GM18502 (cell line): ENCODE measurements at regions not wholly inside any gene's neighbourhood (a gene's known extent, or its start where the extent isn't known, plus 50 kb on each side); places are given as distances from the start of the nearest gene placed in this dataset.
A peak's percentile ranks its signal among the peaks of the same experiment; 100 is the strongest.
"Not testable (repeated sequence)": the region's sequence is repeated elsewhere in the genome, so short reads cannot be mapped to it uniquely, and the experiment has no call there.

ENCODE experiments used
- ATAC-seq: cut with Tn5 transposase; IDR thresholded peaks from one replicate; pipeline ENCODE4 v1.9.1; 2021; ENCODE audit warnings: mild to moderate bottlenecking; ENCODE audit not compliant: unreplicated experiment, poor library complexity

- not testable (repeated sequence) for ATAC-seq
Measured at GRCh38 chr9:42325142-42325541, 141.7 kb downstream of the SPATA31A6 start.

DNA sequence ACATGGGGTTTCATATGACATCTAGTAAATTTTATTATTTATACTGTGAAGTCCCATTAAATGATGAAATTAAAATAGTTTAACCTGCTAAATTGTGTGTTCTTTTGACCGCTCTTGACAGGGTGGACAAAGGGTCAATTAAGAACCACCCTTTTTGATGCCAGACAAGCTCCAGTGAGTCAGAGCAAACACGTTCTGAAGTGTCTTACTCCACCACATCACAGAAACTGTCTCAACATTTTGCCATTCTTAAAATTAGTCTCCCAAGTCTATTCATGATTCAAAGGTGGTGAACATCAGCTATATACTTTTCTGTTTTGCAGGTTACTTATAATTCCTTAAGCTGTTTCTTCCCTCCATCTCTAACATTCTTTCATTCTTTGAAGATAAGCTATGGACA, 142.1 kb downstream of the SPATA31A6 start:
- not testable (repeated sequence) for ATAC-seq

GRCh38 chr9:42326482-42326881, 143.0 kb downstream of the SPATA31A6 start:
- ATAC-seq, result not testable (repeated sequence)

DNA sequence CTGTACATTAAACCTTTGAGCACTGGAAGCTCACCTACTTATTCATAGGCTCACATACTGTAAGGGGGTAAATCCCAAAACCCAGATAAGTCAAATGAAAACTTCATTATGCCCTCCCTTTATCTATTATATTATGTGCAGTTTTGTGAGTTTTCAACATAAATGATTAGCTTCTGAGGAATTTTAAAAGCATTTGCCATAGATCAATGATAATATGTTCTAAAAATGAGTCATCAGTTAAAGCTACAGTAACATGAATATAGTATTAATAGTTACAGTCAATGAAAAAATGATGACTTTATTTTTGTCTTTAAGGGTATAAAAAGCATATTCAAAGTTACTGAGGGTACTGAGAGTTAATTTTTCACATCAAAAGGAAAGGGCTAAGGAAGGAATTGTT, 151.9 kb downstream of the SPATA31A6 start:
- not testable (repeated sequence) for ATAC-seq

GRCh38 chr9:42335984-42336657, 152.7 kb downstream of the SPATA31A6 start:
- ATAC-seq, result not testable (repeated sequence)

- ATAC-seq, result not testable (repeated sequence)
Measured at GRCh38 chr9:42338275-42338674, 154.8 kb downstream of the SPATA31A6 start.

DNA sequence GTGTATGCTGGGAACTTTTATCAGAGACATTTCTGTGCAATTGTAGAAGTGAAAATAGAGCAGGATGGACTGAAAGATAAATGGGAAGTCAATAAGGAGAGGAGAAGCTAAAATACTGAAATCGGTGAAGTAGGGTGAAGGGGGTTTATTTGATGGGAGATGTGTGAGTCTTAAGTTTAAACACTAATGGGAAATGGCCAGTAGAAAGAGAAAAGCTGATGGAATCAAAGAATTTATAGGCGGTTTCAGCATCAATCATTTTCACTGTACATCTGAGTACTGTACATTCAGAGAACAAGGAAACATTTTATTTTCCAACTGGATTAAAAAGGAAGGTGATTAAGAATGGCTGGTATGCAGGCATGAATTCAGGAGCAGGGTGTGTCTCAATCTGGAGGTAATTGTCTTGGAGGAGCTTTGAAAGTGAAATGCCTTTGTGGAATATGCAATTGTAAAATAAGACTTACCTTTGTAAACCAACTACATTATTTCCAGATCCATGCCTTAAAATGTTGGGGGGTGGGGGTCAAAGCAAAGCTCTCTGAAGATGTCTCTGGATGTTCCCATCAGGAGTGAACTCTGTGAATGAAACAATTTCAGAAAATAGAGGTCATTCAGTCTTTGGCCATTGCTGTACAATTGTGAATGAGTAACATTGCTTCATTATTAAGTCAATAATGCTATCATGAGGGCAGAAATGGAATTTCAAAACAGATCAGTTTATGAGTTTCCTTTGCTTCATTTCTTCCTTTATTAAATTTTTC, 156.4 kb downstream of the SPATA31A6 start:
- ATAC-seq, result not testable (repeated sequence)

- ATAC-seq, result not testable (repeated sequence)
Measured at GRCh38 chr9:42340435-42340723, 156.9 kb downstream of the SPATA31A6 start.

DNA sequence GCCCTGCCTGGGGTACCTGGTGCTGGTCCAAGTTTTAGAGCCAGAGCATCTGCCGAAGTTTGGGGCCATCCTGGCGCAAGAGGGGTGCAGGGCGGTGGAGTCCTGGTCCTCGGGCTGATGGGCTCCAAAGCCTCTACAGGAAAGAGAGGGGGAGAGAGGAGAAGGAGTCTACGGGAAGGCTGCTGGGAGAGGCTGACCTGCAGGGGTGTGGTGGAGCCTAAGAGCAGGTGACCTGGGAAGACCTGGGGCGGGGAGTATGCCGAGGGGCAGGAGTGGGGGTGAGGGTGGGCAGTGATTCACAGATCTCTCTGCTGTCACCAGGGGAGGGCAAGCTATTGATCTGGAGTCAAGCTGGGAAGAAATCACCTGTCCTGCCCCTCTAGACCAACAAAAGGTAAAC, 158.4 kb downstream of the SPATA31A6 start:
- ATAC-seq, result not testable (repeated sequence)

DNA sequence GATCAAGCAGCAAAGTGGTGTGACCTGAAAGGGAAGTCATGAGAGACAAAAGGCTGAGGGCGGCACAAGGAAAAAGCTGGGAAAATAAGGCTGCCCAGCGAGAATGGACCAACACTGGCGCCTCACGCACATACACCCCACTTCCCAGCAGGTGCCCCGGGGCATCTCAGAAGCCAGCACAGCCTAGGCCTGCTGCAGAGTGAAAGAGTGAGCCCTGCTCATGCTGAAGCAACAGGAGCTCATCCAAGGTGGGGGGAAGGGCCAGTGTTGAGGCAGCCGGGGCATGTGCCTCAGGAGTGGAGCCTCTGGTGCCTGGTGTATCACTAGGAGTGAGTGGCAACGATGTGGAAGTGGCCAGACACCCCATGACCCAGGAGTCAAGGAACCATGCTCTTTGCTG, 158.8 kb downstream of the SPATA31A6 start:
- ATAC-seq, result not testable (repeated sequence)

DNA sequence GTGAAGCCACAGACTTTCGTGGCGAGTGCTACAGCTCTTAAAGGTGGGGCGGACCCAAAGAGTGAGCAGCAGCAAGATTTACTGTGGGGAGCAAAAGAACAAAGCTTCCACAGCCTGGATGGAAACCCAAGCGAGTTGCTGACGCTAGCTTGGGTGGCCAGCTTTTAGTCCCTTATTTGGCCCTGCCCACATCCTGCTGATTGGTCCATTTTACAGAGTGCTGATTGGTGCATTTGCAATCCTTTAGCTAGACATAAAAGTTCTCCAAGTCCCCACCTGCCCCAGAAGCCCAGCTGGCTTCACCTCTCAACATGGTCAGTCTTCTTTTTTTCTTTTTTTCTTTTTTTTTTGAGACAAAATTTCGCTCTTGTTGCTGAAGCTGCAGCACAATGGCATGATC, 161.0 kb downstream of the SPATA31A6 start:
- not testable (repeated sequence) for ATAC-seq

DNA sequence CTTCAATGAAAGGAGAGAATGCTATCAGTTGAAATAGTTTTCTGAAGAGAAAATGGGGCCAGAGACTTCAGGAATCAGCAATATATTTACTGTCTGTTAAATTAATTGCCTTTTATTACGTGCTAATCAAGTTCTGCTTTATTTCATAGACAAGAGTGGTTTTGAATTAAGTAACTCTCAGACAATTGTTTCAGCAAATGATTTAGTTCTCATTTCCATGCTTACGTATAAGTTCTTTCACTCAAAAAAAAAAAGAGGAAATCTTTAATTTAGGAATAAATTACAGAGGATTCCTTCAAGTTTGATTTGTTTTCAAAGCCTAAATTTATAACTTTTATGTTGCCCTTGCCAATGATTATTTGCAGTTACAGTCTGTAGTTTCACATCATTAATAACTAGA, 163.5 kb downstream of the SPATA31A6 start:
- not testable (repeated sequence) for ATAC-seq

- ATAC-seq, result not testable (repeated sequence)
Measured at GRCh38 chr9:42349181-42349580, 165.7 kb downstream of the SPATA31A6 start.

GRCh38 chr9:42350412-42350811, 167.0 kb downstream of the SPATA31A6 start:
- ATAC-seq, result not testable (repeated sequence)

DNA sequence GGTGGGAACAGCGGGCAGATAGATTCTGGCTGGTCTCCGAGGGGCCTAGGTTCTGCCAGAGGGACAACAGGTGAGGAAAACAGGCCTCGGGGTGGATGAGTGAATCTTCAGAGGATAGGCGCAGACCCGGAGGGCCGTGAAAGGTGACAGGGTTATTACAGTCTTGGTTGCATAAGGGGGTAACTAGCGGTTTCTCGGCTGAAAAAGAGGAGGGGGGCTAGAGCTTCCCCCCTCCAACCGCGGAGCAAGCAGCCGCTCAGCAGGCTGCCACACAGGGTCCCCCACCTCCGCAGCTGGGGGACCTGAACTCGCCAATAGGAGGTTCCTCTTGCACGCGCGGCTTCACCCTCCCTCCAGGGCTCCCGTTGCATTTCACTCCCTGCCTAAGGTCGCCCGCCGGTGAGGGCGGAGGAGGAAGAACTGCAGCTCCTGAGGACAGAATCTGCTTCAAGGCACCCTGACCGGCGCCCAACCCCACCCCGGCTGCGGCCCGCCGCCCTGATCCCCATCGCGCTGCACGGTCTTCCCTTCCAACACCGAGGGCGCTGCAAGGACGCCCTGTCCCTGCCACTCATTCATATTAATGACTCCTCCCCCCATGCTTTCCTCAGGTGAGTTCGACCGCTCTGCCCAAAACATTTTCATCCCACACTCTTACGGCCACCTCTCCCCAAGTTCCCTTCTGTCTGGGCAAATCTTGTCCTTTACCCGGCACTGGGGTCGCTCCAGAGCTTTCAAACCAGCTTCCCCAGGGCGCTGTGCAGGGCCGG, 174.3 kb downstream of the SPATA31A6 start:
- ATAC-seq, result not testable (repeated sequence)

DNA sequence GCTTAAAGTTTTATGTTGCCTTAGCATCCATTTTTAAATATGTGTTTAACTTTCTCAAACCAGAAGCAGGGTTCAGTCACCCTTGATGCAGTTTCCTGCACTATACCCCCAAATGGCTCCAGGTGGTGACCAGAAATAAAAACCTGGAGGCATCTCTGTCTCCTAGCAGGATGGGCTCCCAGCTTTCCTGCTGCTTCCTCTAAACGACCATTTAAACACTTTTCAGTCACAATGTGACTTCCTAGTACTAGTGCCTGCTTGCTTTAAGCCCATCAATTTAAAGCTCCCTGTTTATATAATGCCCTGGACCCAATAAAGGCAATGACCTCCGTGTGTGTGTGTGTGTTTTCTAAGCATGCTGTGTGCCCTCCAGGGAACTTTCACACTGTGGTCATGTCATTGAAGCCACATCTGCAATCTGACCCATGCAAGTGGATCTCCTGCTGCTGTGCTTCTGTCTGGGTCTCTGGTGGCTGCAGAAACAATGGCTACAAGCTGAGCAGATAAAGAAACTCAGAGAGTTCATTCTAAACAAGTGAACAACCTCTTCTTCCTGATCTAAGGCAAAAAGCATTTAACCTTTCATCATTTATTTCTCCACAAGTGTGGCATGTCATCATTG, 175.3 kb downstream of the SPATA31A6 start:
- ATAC-seq, result not testable (repeated sequence)

- ATAC-seq, result not testable (repeated sequence)
Measured at GRCh38 chr9:42364410-42365243, 181.2 kb downstream of the SPATA31A6 start.

DNA sequence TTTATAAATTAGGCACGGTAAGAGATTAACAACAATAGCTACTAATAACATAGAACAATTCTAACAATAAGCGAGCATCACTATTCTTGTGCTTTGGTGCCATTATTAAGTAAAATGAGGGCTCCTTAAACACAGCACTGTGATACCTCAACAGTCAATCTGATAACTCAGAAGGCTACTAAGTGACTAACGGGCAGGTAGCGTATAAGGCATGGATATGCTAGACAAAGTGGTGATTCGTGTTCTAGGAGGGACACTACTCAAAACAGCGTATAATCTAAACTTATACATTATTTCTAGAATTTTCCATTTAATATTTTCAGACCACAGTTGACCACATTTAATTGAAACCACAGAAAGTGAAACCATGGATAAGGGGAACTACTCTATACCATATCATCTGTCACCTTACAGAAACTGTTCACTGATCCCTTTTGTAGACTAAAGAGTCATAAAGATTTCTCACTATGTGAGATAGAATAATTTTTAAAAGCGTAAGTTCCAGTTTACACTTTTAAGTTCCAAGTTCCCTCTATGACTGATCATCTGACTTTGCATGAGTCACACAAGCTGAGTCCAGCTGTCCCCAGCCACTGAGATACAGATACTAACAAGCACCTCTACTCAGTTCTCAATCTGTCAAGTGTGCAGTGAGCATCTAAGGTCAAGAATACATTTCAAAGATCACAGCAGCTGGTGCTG, 181.9 kb downstream of the SPATA31A6 start:
- peak; percentile 96 for ATAC-seq

DNA sequence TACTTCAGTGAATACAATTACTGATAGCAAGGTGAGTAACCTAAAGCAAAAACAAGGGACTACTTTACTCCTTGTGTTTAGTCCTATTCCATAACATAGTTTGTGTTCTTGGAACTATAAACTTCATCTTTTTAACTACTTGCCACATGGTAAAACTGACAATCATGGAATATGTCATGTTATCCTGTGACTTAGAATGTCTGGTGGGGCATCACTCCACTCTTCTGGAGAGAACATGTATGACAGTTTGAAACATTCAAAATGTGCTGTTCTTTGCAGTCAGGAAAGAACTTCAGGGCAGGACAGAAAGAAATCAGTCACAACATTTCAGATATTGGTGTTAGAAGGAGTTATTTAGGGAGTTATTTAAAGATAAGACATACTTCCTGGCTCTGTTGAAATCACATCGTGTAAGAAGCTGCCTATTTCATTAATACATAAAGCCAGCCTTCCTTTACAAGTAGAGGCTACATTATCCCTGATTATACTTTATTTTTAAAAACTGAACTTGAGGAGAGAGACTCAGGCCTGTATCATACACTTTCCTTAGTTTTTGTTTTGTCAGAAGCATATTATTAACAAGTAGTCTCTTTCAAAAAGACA, 184.9 kb downstream of the SPATA31A6 start:
- ATAC-seq, result not testable (repeated sequence)
